ENCODE measurements at regions not wholly inside any gene's neighbourhood (a gene's known extent, or its start where the extent isn't known, plus 50 kb on each side); places are given as distances from the start of the nearest gene placed in this dataset.
"Not testable (repeated sequence)": the region's sequence is repeated elsewhere in the genome, so short reads cannot be mapped to it uniquely, and the experiment has no call there.

DNA sequence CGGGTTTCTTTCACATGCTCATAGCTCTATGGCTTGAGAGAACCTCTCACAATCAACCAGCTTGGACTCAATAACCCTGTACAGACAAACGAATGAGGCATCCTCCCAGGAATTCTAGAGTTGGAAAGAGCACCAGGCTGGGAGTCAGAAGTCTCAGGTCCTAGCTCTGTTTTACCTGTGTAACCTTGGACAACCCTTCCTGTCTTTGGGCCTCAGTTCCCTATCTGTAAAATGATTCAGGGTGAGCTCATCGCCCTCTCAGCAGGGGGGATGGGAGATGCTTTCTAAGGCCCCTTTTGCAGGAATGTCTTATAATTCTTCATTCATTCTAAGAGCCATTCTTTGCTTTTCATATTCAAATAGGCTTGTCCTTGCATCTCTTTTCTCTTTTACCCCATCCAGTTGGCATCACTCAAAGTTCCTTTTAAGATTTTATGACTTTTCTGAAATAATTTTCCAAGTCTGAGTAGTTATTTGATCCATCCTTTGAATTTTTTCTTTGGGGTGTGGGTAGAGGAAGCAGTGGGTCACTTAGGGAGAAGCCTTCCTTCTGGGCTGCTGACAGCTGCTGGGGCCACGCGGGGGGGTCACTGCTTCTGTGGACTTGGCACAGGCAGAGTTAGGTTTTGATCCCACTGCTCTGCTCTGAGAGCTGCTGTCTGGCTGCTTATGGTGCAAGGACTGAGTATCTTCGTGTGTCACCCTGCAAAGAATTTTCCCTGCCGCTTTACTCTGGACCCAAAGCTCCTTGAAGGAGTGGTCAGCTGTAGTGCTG, 102.7 kb downstream of the UTP18 start:
- Histone ChIP-seq H3K79me2 (ENCODE audit: low read length) (no peaks in the 10 kb centered on the region), H3K36me3 (replicated peaks; ENCODE audit: low read depth, low read length) (no peaks in the 10 kb centered on the region), H3K27ac (ENCODE audit: low read length) (no peak overlapping the region), H3K4me1 (ENCODE audit: low read length) (no peaks in the 10 kb centered on the region), H2AFZ (ENCODE audit: low read depth, low read length) (no peak overlapping the region), H3K9me3 (ENCODE audit: insufficient read depth, low read length) (no peaks in the 10 kb centered on the region), H3K4me3 (ENCODE audit: low read length) (no peak overlapping the region), H4K20me1 (ENCODE audit: insufficient read depth, low read length) (no peaks in the 10 kb centered on the region), H3K9ac (ENCODE audit: low read length) (no peak overlapping the region), H3K27me3 (ENCODE audit: low read depth, low read length) (0 out of 2 replicates have a peak, but pooled peaks cover 8% of the 10 kb centered on the region), H3K4me2 (ENCODE audit: low read length) (no peak overlapping the region)
- TF ChIP-seq EZH2phosphoT487 (IDR thresholded peaks at IDR 0.05; ENCODE audit: low read depth), result no peak
- TF ChIP-seq, protein P1, sequence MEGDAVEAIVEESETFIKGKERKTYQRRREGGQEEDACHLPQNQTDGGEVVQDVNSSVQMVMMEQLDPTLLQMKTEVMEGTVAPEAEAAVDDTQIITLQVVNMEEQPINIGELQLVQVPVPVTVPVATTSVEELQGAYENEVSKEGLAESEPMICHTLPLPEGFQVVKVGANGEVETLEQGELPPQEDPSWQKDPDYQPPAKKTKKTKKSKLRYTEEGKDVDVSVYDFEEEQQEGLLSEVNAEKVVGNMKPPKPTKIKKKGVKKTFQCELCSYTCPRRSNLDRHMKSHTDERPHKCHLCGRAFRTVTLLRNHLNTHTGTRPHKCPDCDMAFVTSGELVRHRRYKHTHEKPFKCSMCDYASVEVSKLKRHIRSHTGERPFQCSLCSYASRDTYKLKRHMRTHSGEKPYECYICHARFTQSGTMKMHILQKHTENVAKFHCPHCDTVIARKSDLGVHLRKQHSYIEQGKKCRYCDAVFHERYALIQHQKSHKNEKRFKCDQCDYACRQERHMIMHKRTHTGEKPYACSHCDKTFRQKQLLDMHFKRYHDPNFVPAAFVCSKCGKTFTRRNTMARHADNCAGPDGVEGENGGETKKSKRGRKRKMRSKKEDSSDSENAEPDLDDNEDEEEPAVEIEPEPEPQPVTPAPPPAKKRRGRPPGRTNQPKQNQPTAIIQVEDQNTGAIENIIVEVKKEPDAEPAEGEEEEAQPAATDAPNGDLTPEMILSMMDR (IDR thresholded peaks at IDR 0.05; ENCODE audit: low read depth, low read length), result no peak

DNA sequence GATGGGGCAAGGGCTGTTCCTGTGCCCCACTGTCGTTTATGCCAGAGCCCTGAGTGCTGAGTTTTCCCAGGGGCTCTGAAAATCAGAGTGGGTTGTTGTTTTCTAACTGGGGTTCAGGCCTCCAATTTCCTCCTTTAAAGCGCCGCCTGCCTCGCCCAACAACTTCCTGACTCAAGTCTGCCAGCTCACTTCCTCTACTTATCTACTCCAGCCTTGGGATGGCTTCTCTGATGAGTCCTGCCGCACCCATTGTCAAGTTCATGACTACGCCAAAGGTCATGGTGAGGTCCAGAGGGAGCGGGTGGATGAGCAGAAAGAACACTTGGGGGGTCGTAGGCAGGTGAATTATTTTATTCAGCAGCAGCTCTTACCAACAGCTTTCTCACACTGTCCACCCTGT, 104.7 kb downstream of the UTP18 start:
- Histone ChIP-seq H3K27ac (ENCODE audit: low read length) (no peak overlapping the region), H3K9me3 (ENCODE audit: insufficient read depth, low read length) (no peaks in the 10 kb centered on the region), H4K20me1 (ENCODE audit: insufficient read depth, low read length) (no peaks in the 10 kb centered on the region), H3K4me1 (ENCODE audit: low read length) (no peaks in the 10 kb centered on the region), H2AFZ (ENCODE audit: low read depth, low read length) (no peak overlapping the region), H3K9ac (ENCODE audit: low read length) (no peak overlapping the region), H3K27me3 (ENCODE audit: low read depth, low read length) (0 out of 2 replicates have a peak, but pooled peaks cover 8% of the 10 kb centered on the region), H3K79me2 (ENCODE audit: low read length) (no peaks in the 10 kb centered on the region), H3K4me2 (ENCODE audit: low read length) (no peak overlapping the region), H3K36me3 (replicated peaks; ENCODE audit: low read depth, low read length) (no peaks in the 10 kb centered on the region), H3K4me3 (ENCODE audit: low read length) (no peak overlapping the region)
- TF ChIP-seq, protein P1 (IDR thresholded peaks at IDR 0.05; ENCODE audit: low read depth, low read length), result no peak
- TF ChIP-seq EZH2phosphoT487 (IDR thresholded peaks at IDR 0.05; ENCODE audit: low read depth), result no peak

GRCh38 chr17:51366866-51367265, 106.5 kb downstream of the UTP18 start:
- H3K27me3 ChIP-seq (ENCODE audit: low read depth, low read length), result 0 out of 2 replicates have a peak, but pooled peaks cover 8% of the 10 kb centered on the region
- no peaks in the 10 kb centered on the region for H3K9me3 ChIP-seq (ENCODE audit: insufficient read depth, low read length)
- no peaks in the 10 kb centered on the region for H3K36me3 ChIP-seq (replicated peaks; ENCODE audit: low read depth, low read length)
- H3K9ac ChIP-seq (ENCODE audit: low read length), result no peak overlapping the region
- no peak overlapping the region for H3K4me3 ChIP-seq (ENCODE audit: low read length)
- no peaks in the 10 kb centered on the region for H4K20me1 ChIP-seq (ENCODE audit: insufficient read depth, low read length)
- H2AFZ ChIP-seq (ENCODE audit: low read depth, low read length), result no peak overlapping the region
- no peak overlapping the region for H3K27ac ChIP-seq (ENCODE audit: low read length)
- TF ChIP-seq, protein P1 (IDR thresholded peaks at IDR 0.05; ENCODE audit: low read depth, low read length), result no peak
- no peak for TF ChIP-seq EZH2phosphoT487 (IDR thresholded peaks at IDR 0.05; ENCODE audit: low read depth)
- peaks cover 2% of the 10 kb centered on the region for H3K4me1 ChIP-seq (ENCODE audit: low read length)
- no peak overlapping the region for H3K4me2 ChIP-seq (ENCODE audit: low read length)
- H3K79me2 ChIP-seq (ENCODE audit: low read length), result no peaks in the 10 kb centered on the region

GRCh38 chr17:51367836-51368235, 107.5 kb downstream of the UTP18 start:
- not testable (repeated sequence) for H2AFZ ChIP-seq (ENCODE audit: low read depth, low read length); H3K9me3 ChIP-seq (ENCODE audit: insufficient read depth, low read length)

More at GRCh38 chr17:51367836-51368235, 107.5 kb downstream of the UTP18 start:
- H3K4me1 ChIP-seq (ENCODE audit: low read length); H3K27me3 ChIP-seq (ENCODE audit: low read depth, low read length); H3K79me2 ChIP-seq (ENCODE audit: low read length); H3K4me2 ChIP-seq (ENCODE audit: low read length); H4K20me1 ChIP-seq (ENCODE audit: insufficient read depth, low read length); H3K27ac ChIP-seq (ENCODE audit: low read length); H3K4me3 ChIP-seq (ENCODE audit: low read length); H3K9ac ChIP-seq (ENCODE audit: low read length); H3K36me3 ChIP-seq (replicated peaks; ENCODE audit: low read depth, low read length): not testable (repeated sequence)
